GM12878 (cell line): ENCODE measurements at regions not wholly inside any gene's neighbourhood (a gene's known extent, or its start where the extent isn't known, plus 50 kb on each side); places are given as distances from the start of the nearest gene placed in this dataset.

Experiments
- EZH2 ChIP-seq: IDR thresholded peaks from 2 replicates; pipeline ENCODE4 v1.6.1; 2012; ENCODE audit warnings: low read depth, mild to moderate bottlenecking, control low read depth, inconsistent platforms, low read length, borderline replicate concordance; ENCODE audit not compliant: control insufficient read depth
- NFYB ChIP-seq: IDR thresholded peaks from 2 replicates; pipeline ENCODE4 v1.6.1; 2011; ENCODE audit warnings: low read depth, mild to moderate bottlenecking, low read length, improper control_type of control experiment, moderate library complexity; ENCODE audit not compliant: insufficient read depth
- POLR2A ChIP-seq: IDR thresholded peaks from 2 replicates; pipeline ENCODE4 v1.6.1; 2011; ENCODE audit warnings: low read depth, mild to moderate bottlenecking, low read length
- POLR2AphosphoS5 ChIP-seq: IDR thresholded peaks from 2 replicates; pipeline ENCODE4 v1.6.1; 2011; ENCODE audit warnings: mild to moderate bottlenecking, low read length, inconsistent platforms
- SPI1 ChIP-seq: IDR thresholded peaks from 2 replicates; pipeline ENCODE4 v1.6.1; 2011; ENCODE audit warnings: low read depth, mild to moderate bottlenecking, low read length, moderate library complexity, borderline replicate concordance; ENCODE audit not compliant: insufficient read depth
- SRF ChIP-seq, 2 experiments: IDR thresholded peaks; 2 replicates each; pipeline ENCODE4 v1.6.1; 2011; ENCODE audit warnings: low read depth in 2 of 2, low read length in 2 of 2, mild to moderate bottlenecking in 1 of 2, moderate library complexity in 1 of 2
- TF ChIP-seq, protein P1 (sequence below), 3 experiments: IDR thresholded peaks in 2 of 3; conservative IDR thresholded peaks in 1 of 3; 2 replicates each; pipeline ENCODE4 v1.5.1; 2011; ENCODE audit warnings: low read depth in 3 of 3, low read length in 3 of 3, mild to moderate bottlenecking in 3 of 3, control low read depth in 2 of 3, moderate library complexity in 2 of 3, inconsistent platforms in 1 of 3, mixed read lengths in 1 of 3; ENCODE audit not compliant: control insufficient read depth in 2 of 3, insufficient read depth in 1 of 3; ENCODE audit errors: extremely low read depth in 1 of 3
- TF ChIP-seq, protein P2 (sequence below): IDR thresholded peaks from 2 replicates; pipeline ENCODE4 v1.6.1; 2012; ENCODE audit warnings: low read length, inconsistent platforms

DNA sequence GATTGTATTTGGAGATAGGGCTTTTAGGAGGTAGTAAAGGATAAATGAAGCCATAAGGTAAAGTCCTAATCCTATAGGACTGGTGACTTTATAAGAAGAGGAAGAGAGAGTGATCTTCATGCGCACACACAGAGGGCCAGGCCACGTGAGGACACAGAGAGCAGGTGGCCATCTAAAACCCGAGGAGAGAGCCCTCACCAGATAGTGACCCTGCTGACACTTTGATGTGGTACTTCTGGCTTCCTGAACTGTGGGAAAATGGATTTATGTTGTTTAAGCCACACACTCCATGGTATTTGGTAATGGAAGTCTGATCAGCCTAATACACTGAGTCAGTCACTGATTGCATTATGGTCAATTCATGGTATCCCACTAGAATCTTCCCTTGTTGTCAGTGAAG lies 164.9 kb upstream of the TAPT1 start:
- TF ChIP-seq POLR2AphosphoS5, result no peak
- TF ChIP-seq NFYB, result no peak
- no peak for TF ChIP-seq EZH2
- no peak for TF ChIP-seq SRF (IDR thresholded peaks at IDR 0.05; ENCODE audit: low read depth in 2 of 2, low read length in 2 of 2)
- TF ChIP-seq, protein P1, sequence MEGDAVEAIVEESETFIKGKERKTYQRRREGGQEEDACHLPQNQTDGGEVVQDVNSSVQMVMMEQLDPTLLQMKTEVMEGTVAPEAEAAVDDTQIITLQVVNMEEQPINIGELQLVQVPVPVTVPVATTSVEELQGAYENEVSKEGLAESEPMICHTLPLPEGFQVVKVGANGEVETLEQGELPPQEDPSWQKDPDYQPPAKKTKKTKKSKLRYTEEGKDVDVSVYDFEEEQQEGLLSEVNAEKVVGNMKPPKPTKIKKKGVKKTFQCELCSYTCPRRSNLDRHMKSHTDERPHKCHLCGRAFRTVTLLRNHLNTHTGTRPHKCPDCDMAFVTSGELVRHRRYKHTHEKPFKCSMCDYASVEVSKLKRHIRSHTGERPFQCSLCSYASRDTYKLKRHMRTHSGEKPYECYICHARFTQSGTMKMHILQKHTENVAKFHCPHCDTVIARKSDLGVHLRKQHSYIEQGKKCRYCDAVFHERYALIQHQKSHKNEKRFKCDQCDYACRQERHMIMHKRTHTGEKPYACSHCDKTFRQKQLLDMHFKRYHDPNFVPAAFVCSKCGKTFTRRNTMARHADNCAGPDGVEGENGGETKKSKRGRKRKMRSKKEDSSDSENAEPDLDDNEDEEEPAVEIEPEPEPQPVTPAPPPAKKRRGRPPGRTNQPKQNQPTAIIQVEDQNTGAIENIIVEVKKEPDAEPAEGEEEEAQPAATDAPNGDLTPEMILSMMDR (IDR thresholded peaks at IDR 0.05 in 2 of 3, conservative IDR thresholded peaks at IDR 0.05 in 1 of 3; ENCODE audit: control insufficient read depth in 2 of 3, extremely low read depth in 1 of 3, insufficient read depth in 1 of 3, low read depth in 3 of 3, low read length in 3 of 3), result no peak
- no peak for TF ChIP-seq POLR2A
- TF ChIP-seq SPI1, result no peak
- TF ChIP-seq, protein P2, sequence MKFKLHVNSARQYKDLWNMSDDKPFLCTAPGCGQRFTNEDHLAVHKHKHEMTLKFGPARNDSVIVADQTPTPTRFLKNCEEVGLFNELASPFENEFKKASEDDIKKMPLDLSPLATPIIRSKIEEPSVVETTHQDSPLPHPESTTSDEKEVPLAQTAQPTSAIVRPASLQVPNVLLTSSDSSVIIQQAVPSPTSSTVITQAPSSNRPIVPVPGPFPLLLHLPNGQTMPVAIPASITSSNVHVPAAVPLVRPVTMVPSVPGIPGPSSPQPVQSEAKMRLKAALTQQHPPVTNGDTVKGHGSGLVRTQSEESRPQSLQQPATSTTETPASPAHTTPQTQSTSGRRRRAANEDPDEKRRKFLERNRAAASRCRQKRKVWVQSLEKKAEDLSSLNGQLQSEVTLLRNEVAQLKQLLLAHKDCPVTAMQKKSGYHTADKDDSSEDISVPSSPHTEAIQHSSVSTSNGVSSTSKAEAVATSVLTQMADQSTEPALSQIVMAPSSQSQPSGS, result no peak
